HepG2 (cell line): ENCODE measurements at regions not wholly inside any gene's neighbourhood (a gene's known extent, or its start where the extent isn't known, plus 50 kb on each side); places are given as distances from the start of the nearest gene placed in this dataset.

Source experiments
- ATAC-seq: fragments of 200-7000 bp; cut with Tn5 transposase; 3 replicates; pipeline ENCODE4 v1.9.1; 2020; ENCODE audit warnings: mild to moderate bottlenecking, moderate library complexity
- BruUV-seq: library from RNA; stranded (reverse); fragments of 400-500 nt; replicated peaks from 2 replicates; lab custom pipeline; 2021; lab: Mats Ljungman, UMichigan
- CTCF ChIA-PET: fragments of 300-600 bp; formaldehyde crosslinking; extraction: SDS; loops from one replicate; lab custom pipeline; 2021; ENCODE audit warnings: low total read pairs, inconsistent platforms, low intra/inter-chr PET ratio; lab: Yijun Ruan, JAX
- POLR2A ChIA-PET: fragments of 350-600 bp; sonication (Branson Sonifier 250); formaldehyde crosslinking; loops from one replicate; lab custom pipeline; 2020; ENCODE audit warnings: antibody characterized with exemption, inconsistent platforms; lab: Yijun Ruan, JAX
- DNase-seq: peaks from one replicate; pipeline ENCODE4 v3.0.0-alpha.2; 2015; ENCODE audit warnings: low spot score
- FAIRE-seq: peaks from 3 replicates; lab custom pipeline; 2011; peaks lifted over from hg19 to GRCh38; lab: Jason Lieb, UNC
- H2AFZ ChIP-seq: one replicate; pipeline ENCODE4 v1.6.1; 2011; ENCODE audit warnings: low read length, inconsistent platforms
- H3K27ac ChIP-seq: fragments of 300-600 bp; 3 replicates; pipeline ENCODE4 v1.8.0; 2011; ENCODE audit warnings: mixed run types, mild to moderate bottlenecking, mixed read lengths, low read length, inconsistent platforms; ENCODE audit not compliant: insufficient read depth; ENCODE audit errors: extremely low read length
- H3K27me3 ChIP-seq, 2 experiments: fragments of 200-600 bp in 1 of 2; 2 replicates in 1 of 2; 3 replicates in 1 of 2; pipeline versions ENCODE4 v1.6.0 to v1.8.0; 2011; ENCODE audit warnings: low read length in 2 of 2, mild to moderate bottlenecking in 2 of 2, moderate library complexity in 2 of 2, inconsistent platforms in 1 of 2; ENCODE audit not compliant: insufficient read depth in 2 of 2, control insufficient read depth in 1 of 2
- H3K36me3 ChIP-seq, 2 experiments: fragments of 200-600 bp in 1 of 2; replicated peaks in 1 of 2; 2 replicates in 1 of 2; 3 replicates in 1 of 2; pipeline versions ENCODE4 v1.5.1 to v1.8.0; 2011; ENCODE audit warnings: low read length in 2 of 2, inconsistent platforms in 1 of 2; ENCODE audit not compliant: insufficient read depth in 2 of 2, control insufficient read depth in 1 of 2
- H3K4me1 ChIP-seq: 2 replicates; pipeline ENCODE4 v1.5.1; 2012; ENCODE audit warnings: low read length, inconsistent platforms; ENCODE audit not compliant: insufficient read depth
- H3K4me2 ChIP-seq: 2 replicates; pipeline ENCODE4 v1.6.0; 2011; ENCODE audit warnings: low read depth, low read length, inconsistent platforms
- H3K4me3 ChIP-seq, 3 experiments: fragments of 200-600 bp in 1 of 3; sonication (generic), shearing (Covaris generic) in 1 of 3; replicated peaks in 1 of 3; 2 replicates each; pipeline ENCODE4 v1.5.1; 2011 to 2016; ENCODE audit warnings: low read length in 3 of 3, inconsistent platforms in 2 of 3, low read depth in 2 of 3, mild to moderate bottlenecking in 2 of 3, control low read depth in 1 of 3, mixed read lengths in 1 of 3; ENCODE audit not compliant: insufficient read depth in 1 of 3
- H3K79me2 ChIP-seq: one replicate; pipeline ENCODE4 v1.6.1; 2011; ENCODE audit warnings: low read length, inconsistent platforms; ENCODE audit not compliant: insufficient read depth
- H3K9ac ChIP-seq: 2 replicates; pipeline ENCODE4 v1.6.0; 2011; ENCODE audit warnings: mild to moderate bottlenecking, low read depth, low read length, inconsistent platforms; ENCODE audit not compliant: insufficient read depth
- H3K9me3 ChIP-seq: 2 replicates; pipeline ENCODE4 v1.5.1; 2012; ENCODE audit warnings: mild to moderate bottlenecking, low read length
- H4K20me1 ChIP-seq: 2 replicates; pipeline ENCODE4 v1.6.0; 2011; ENCODE audit warnings: inconsistent platforms, mild to moderate bottlenecking, low read length, moderate library complexity; ENCODE audit not compliant: insufficient read depth
- CBX2 ChIP-seq, 2 experiments: fragments of 200-600 bp in 1 of 2; sonication (generic); formaldehyde crosslinking in 1 of 2; IDR thresholded peaks; 2 replicates each; pipeline versions ENCODE4 v1.7.0 to v1.8.1; 2018 to 2022; ENCODE audit warnings: low read depth in 2 of 2, low read length in 1 of 2, mild to moderate bottlenecking in 1 of 2, missing genetic modification reagents in 1 of 2
- HNF1B ChIP-seq: sonication (generic); formaldehyde crosslinking; IDR thresholded peaks from 2 replicates; pipeline ENCODE4 v1.5.1; 2020; ENCODE audit warnings: mild to moderate bottlenecking, moderate library complexity, missing genetic modification reagents
- PHF5A ChIP-seq: IDR thresholded peaks from one replicate; pipeline ENCODE4 v1.6.1; 2018; ENCODE audit warnings: low read depth, missing genetic modification reagents; ENCODE audit not compliant: unreplicated experiment
- SCMH1 ChIP-seq: sonication (generic); formaldehyde crosslinking; IDR thresholded peaks from 2 replicates; pipeline ENCODE4 v1.9.0; 2021; ENCODE audit warnings: missing genetic modification reagents, mild to moderate bottlenecking, borderline replicate concordance
- TFE3 ChIP-seq: IDR thresholded peaks from 2 replicates; pipeline ENCODE4 v1.6.1; 2016
- ZNF180 ChIP-seq: sonication (generic); formaldehyde crosslinking; IDR thresholded peaks from 2 replicates; pipeline ENCODE4 v1.4.0; 2020; ENCODE audit warnings: low read depth, missing genetic modification reagents, borderline replicate concordance
- ZNF660 ChIP-seq: sonication (generic); formaldehyde crosslinking; IDR thresholded peaks from 2 replicates; pipeline ENCODE4 v1.5.1; 2020; ENCODE audit warnings: mild to moderate bottlenecking, low read depth, missing genetic modification reagents, borderline replicate concordance
- ZNF773 ChIP-seq: sonication (generic); formaldehyde crosslinking; IDR thresholded peaks from 2 replicates; pipeline ENCODE4 v1.4.0; 2020; ENCODE audit warnings: missing genetic modification reagents, borderline replicate concordance
- WGBS: methylation state at CpG from one replicate; pipeline ENCODE4 v1.1.6; 2017; ENCODE audit warnings: low lambda C conversion rate; 5-methylcytosine and 5-hydroxymethylcytosine counted together
- in situ Hi-C: cut with HindIII; loops from 2 replicates; pipeline ENCODE4 v1.10.0; 2017; ENCODE audit warnings: low pct_unique_long_range_greater_than_20kb; ENCODE audit not compliant: extremely low pct_ligation_motif_present
- intact Hi-C: fragments of 100-400 bp; cut with micrococcal nuclease; formaldehyde crosslinking; loops from one replicate; pipeline ENCODE4 v1.10.0; 2022; ENCODE audit not compliant: unreplicated experiment
- TF ChIP-seq, protein P1 (sequence below): sonication (generic); formaldehyde crosslinking; IDR thresholded peaks from 2 replicates; pipeline ENCODE4 v1.8.1; 2023; ENCODE audit warnings: missing genetic modification reagents, mild to moderate bottlenecking, borderline replicate concordance
- TF ChIP-seq, protein P2 (sequence below), 2 experiments: IDR thresholded peaks; 2 replicates each; pipeline ENCODE4 v1.6.1; 2011 to 2012; ENCODE audit warnings: low read length in 2 of 2, borderline replicate concordance in 1 of 2, low read depth in 1 of 2, mild to moderate bottlenecking in 1 of 2, moderate library complexity in 1 of 2

GRCh38 chr5:130277002-130277401, 372.7 kb downstream of the CHSY3 start:
- no peaks in the 10 kb centered on the region for H3K4me1 ChIP-seq
- no peaks in the 10 kb centered on the region for H3K9me3 ChIP-seq
- no peak overlapping the region for H3K27ac ChIP-seq
- POLR2A ChIA-PET: no interaction called here
- no peaks in the 10 kb centered on the region for H3K27me3 ChIP-seq
- WGBS: 0% methylated on average over 4 of the region's 5 CpGs
- no peaks in the 10 kb centered on the region for H3K79me2 ChIP-seq
- H4K20me1 ChIP-seq: no peaks in the 10 kb centered on the region
- H3K4me2 ChIP-seq: no peak overlapping the region
- intact Hi-C loops (no loop called here), in situ Hi-C loops (no loop called here)
- no peak for FAIRE-seq
- CTCF ChIA-PET: no interaction called here
- no TSS peak for BruUV-seq
- H3K9ac ChIP-seq: no peak overlapping the region
- no peak for TF ChIP-seq HNF1B
- TF ChIP-seq SCMH1 (CRISPR knock-in tag): no peak
- TF ChIP-seq, protein P1, sequence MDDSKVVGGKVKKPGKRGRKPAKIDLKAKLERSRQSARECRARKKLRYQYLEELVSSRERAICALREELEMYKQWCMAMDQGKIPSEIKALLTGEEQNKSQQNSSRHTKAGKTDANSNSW (CRISPR knock-in tag): no peak
- no peak for TF ChIP-seq ZNF773
- no peak for TF ChIP-seq PHF5A (CRISPR knock-in tag)
- TF ChIP-seq CBX2 (IDR thresholded peaks at IDR 0.05; ENCODE audit: low read depth, low read length): no peak
- no peak for TF ChIP-seq CBX2 (CRISPR knock-in tag; IDR thresholded peaks at IDR 0.05; ENCODE audit: low read depth)
- TF ChIP-seq, protein P2, sequence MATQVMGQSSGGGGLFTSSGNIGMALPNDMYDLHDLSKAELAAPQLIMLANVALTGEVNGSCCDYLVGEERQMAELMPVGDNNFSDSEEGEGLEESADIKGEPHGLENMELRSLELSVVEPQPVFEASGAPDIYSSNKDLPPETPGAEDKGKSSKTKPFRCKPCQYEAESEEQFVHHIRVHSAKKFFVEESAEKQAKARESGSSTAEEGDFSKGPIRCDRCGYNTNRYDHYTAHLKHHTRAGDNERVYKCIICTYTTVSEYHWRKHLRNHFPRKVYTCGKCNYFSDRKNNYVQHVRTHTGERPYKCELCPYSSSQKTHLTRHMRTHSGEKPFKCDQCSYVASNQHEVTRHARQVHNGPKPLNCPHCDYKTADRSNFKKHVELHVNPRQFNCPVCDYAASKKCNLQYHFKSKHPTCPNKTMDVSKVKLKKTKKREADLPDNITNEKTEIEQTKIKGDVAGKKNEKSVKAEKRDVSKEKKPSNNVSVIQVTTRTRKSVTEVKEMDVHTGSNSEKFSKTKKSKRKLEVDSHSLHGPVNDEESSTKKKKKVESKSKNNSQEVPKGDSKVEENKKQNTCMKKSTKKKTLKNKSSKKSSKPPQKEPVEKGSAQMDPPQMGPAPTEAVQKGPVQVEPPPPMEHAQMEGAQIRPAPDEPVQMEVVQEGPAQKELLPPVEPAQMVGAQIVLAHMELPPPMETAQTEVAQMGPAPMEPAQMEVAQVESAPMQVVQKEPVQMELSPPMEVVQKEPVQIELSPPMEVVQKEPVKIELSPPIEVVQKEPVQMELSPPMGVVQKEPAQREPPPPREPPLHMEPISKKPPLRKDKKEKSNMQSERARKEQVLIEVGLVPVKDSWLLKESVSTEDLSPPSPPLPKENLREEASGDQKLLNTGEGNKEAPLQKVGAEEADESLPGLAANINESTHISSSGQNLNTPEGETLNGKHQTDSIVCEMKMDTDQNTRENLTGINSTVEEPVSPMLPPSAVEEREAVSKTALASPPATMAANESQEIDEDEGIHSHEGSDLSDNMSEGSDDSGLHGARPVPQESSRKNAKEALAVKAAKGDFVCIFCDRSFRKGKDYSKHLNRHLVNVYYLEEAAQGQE (IDR thresholded peaks at IDR 0.05; ENCODE audit: borderline replicate concordance in 1 of 2, low read depth in 1 of 2, low read length in 2 of 2): no peak
- no peak for TF ChIP-seq TFE3 (CRISPR knock-in tag)
- no peak for TF ChIP-seq ZNF180 (CRISPR knock-in tag)
- no peak for TF ChIP-seq ZNF660 (CRISPR knock-in tag)
- DNase-seq: no peak
- no peak for ATAC-seq
- no peak overlapping the region for H3K4me3 ChIP-seq
- H2AFZ ChIP-seq: no peak overlapping the region
- H3K36me3 ChIP-seq: no peaks in the 10 kb centered on the region
